ENCODE measurements at regions not wholly inside any gene's neighbourhood (a gene's known extent, or its start where the extent isn't known, plus 50 kb on each side); places are given as distances from the start of the nearest gene placed in this dataset.

DNA sequence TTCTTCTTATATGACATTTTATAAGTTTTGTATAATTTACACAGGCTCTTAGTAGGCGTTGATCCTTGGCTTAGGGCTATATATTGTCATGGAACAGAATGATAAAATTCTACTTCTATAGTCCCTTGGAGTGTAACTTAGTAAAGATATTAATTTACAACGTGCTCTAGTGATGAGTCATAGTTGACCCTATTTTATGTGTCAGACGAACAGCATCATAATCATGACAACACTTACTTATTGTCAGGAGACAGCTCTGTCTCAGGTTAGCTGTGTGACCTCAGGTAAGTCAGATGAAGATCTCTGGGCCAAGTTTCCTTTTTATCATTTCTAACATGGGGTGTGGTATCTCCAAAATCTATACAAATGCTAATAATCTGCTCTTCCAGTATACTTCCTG is 473.5 kb downstream of the UTRN start:
- POLR2A ChIA-PET = no interaction called here

DNA sequence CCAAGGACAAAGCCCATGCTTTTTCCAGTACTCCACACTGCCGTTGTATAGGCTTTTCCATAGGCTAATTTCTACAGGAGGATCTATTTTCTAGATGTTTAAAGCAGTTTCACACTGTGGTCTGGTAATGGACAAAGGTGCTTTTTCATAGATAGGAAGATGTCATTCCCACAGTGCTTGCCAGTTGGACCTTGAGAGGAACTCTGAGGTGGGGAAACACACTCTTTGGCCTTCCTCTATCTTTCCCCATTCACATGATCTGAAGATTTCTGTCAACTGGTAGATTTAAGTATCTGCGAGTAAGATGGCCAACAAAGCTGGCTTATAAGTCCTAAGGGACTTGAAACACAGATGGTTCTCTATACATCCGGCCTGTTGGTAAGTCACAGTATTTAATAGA is 477.3 kb downstream of the UTRN start:
- no peak overlapping the region for H3K4me3 ChIP-seq (ENCODE audit: low read depth in 2 of 2, low read length in 2 of 2)
- DNase-seq (ENCODE audit: low read depth, low spot score) (no peak), ATAC-seq (no peak)
- no TSS peak for BruUV-seq (replicated peaks)
- H3K4me1 ChIP-seq (ENCODE audit: control insufficient read depth, insufficient read depth, low read length) = no peaks in the 10 kb centered on the region
- TF ChIP-seq POLR2AphosphoS5 (IDR thresholded peaks at IDR 0.05; ENCODE audit: low read depth, low read length) (no peak), SIN3A (IDR thresholded peaks at IDR 0.05; ENCODE audit: borderline replicate concordance, insufficient read depth, low read depth, low read length) (no peak), TCF7L2 (IDR thresholded peaks at IDR 0.05; ENCODE audit: low read depth, low read length) (no peak)
- TF ChIP-seq, protein P1, sequence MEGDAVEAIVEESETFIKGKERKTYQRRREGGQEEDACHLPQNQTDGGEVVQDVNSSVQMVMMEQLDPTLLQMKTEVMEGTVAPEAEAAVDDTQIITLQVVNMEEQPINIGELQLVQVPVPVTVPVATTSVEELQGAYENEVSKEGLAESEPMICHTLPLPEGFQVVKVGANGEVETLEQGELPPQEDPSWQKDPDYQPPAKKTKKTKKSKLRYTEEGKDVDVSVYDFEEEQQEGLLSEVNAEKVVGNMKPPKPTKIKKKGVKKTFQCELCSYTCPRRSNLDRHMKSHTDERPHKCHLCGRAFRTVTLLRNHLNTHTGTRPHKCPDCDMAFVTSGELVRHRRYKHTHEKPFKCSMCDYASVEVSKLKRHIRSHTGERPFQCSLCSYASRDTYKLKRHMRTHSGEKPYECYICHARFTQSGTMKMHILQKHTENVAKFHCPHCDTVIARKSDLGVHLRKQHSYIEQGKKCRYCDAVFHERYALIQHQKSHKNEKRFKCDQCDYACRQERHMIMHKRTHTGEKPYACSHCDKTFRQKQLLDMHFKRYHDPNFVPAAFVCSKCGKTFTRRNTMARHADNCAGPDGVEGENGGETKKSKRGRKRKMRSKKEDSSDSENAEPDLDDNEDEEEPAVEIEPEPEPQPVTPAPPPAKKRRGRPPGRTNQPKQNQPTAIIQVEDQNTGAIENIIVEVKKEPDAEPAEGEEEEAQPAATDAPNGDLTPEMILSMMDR (IDR thresholded peaks at IDR 0.05) = no peak
- TF ChIP-seq, protein P2, sequence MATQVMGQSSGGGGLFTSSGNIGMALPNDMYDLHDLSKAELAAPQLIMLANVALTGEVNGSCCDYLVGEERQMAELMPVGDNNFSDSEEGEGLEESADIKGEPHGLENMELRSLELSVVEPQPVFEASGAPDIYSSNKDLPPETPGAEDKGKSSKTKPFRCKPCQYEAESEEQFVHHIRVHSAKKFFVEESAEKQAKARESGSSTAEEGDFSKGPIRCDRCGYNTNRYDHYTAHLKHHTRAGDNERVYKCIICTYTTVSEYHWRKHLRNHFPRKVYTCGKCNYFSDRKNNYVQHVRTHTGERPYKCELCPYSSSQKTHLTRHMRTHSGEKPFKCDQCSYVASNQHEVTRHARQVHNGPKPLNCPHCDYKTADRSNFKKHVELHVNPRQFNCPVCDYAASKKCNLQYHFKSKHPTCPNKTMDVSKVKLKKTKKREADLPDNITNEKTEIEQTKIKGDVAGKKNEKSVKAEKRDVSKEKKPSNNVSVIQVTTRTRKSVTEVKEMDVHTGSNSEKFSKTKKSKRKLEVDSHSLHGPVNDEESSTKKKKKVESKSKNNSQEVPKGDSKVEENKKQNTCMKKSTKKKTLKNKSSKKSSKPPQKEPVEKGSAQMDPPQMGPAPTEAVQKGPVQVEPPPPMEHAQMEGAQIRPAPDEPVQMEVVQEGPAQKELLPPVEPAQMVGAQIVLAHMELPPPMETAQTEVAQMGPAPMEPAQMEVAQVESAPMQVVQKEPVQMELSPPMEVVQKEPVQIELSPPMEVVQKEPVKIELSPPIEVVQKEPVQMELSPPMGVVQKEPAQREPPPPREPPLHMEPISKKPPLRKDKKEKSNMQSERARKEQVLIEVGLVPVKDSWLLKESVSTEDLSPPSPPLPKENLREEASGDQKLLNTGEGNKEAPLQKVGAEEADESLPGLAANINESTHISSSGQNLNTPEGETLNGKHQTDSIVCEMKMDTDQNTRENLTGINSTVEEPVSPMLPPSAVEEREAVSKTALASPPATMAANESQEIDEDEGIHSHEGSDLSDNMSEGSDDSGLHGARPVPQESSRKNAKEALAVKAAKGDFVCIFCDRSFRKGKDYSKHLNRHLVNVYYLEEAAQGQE (IDR thresholded peaks at IDR 0.05; ENCODE audit: insufficient read depth in 1 of 2, low read depth in 2 of 2, low read length in 1 of 2) = no peak
- in situ Hi-C loops (cut with HindIII; ENCODE audit: low pct_unique_long_range_greater_than_20kb, low sequenced_read_pairs) = no loop called here
- POLR2A ChIA-PET = interaction anchor here (0.7 kb wide), 1 partner anchor 443 kb away, joined by 3 read pairs; no protein-coding TSS in a partner anchor
- no peaks in the 10 kb centered on the region for H3K27me3 ChIP-seq (ENCODE audit: control insufficient read depth, insufficient read depth, low read length)
- H3K27ac ChIP-seq (ENCODE audit: low read length) = no peak overlapping the region
- intact Hi-C loops (cut with micrococcal nuclease; ENCODE audit: unreplicated experiment) = no loop called here
- no peaks in the 10 kb centered on the region for H3K9me3 ChIP-seq (ENCODE audit: control insufficient read depth, insufficient read depth, low read depth, low read length)
- CTCF ChIA-PET = no interaction called here
- H3K36me3 ChIP-seq (ENCODE audit: control insufficient read depth, insufficient read depth, low read length) = no peaks in the 10 kb centered on the region

More for the DNA sequence above, 473.5 kb downstream of the UTRN start:
- no TSS peak for BruUV-seq (replicated peaks)
- CTCF ChIA-PET = no interaction called here
- DNase-seq (ENCODE audit: low read depth, low spot score) (peak; percentile 10), ATAC-seq (no peak)
- intact Hi-C loops (cut with micrococcal nuclease; ENCODE audit: unreplicated experiment) = no loop called here
- TF ChIP-seq SIN3A (IDR thresholded peaks at IDR 0.05; ENCODE audit: borderline replicate concordance, insufficient read depth, low read depth, low read length) (no peak), TCF7L2 (IDR thresholded peaks at IDR 0.05; ENCODE audit: low read depth, low read length) (no peak), POLR2AphosphoS5 (IDR thresholded peaks at IDR 0.05; ENCODE audit: low read depth, low read length) (no peak)
- TF ChIP-seq, protein P2 (IDR thresholded peaks at IDR 0.05; ENCODE audit: insufficient read depth in 1 of 2, low read depth in 2 of 2, low read length in 1 of 2) = no peak
- TF ChIP-seq, protein P1 (IDR thresholded peaks at IDR 0.05) = no peak
- H3K4me1 ChIP-seq (ENCODE audit: control insufficient read depth, insufficient read depth, low read length) = no peaks in the 10 kb centered on the region
- in situ Hi-C loops (cut with HindIII; ENCODE audit: low pct_unique_long_range_greater_than_20kb, low sequenced_read_pairs) = no loop called here
- no peak overlapping the region for H3K27ac ChIP-seq (ENCODE audit: low read length)
- no peaks in the 10 kb centered on the region for H3K9me3 ChIP-seq (ENCODE audit: control insufficient read depth, insufficient read depth, low read depth, low read length)
- no peaks in the 10 kb centered on the region for H3K36me3 ChIP-seq (ENCODE audit: control insufficient read depth, insufficient read depth, low read length)
- H3K27me3 ChIP-seq (ENCODE audit: control insufficient read depth, insufficient read depth, low read length) = no peaks in the 10 kb centered on the region
- no peak overlapping the region for H3K4me3 ChIP-seq (ENCODE audit: low read depth in 2 of 2, low read length in 2 of 2)
